Thyroid gland (tissue), 4 donors: ENCODE measurements at regions not wholly inside any gene's neighbourhood (a gene's known extent, or its start where the extent isn't known, plus 50 kb on each side); places are given as distances from the start of the nearest gene placed in this dataset.

Source experiments
- CTCF ChIP-seq, 6 experiments: fragments of 200-600 bp in 3 of 6; fragments of 450-650 bp in 3 of 6; sonication (generic) in 3 of 6; IDR thresholded peaks; one replicate each; pipeline ENCODE4 v1.5.1; 2016 to 2019; ENCODE audit warnings: antibody characterized with exemption in 6 of 6, mild to moderate bottlenecking in 2 of 6, inconsistent platforms in 1 of 6, moderate library complexity in 1 of 6
- POLR2A ChIP-seq, 2 donors: fragments of 450-650 bp; IDR thresholded peaks; one replicate each; pipeline ENCODE4 v1.6.1; 2017; ENCODE audit warnings: antibody characterized with exemption in 2 of 2, mild to moderate bottlenecking in 2 of 2, moderate library complexity in 1 of 2

- TF ChIP-seq CTCF (IDR thresholded peaks at IDR 0.05) (no peak), POLR2A (IDR thresholded peaks at IDR 0.05) (no peak)
Observed at GRCh38 chr5:30880514-30880913, 313.0 kb upstream of the CDH6 start.
